Prostate gland (tissue), 2 donors: ENCODE measurements at regions not wholly inside any gene's neighbourhood (a gene's known extent, or its start where the extent isn't known, plus 50 kb on each side); places are given as distances from the start of the nearest gene placed in this dataset.

Source experiments
- DNase-seq: peaks from one replicate; pipeline ENCODE4 v3.0.0-alpha.2; 2019; ENCODE audit warnings: low spot score
- H3K27ac ChIP-seq, 2 donors: fragments of 200-600 bp; sonication (generic); 2 replicates each; pipeline ENCODE4 v1.5.1; 2017 to 2019
- H3K27me3 ChIP-seq: fragments of 200-600 bp; sonication (generic); replicated peaks from 2 replicates; pipeline ENCODE4 v1.5.1; 2019; ENCODE audit not compliant: insufficient read depth
- H3K36me3 ChIP-seq, 2 donors: fragments of 200-600 bp; sonication (generic); 1 replicate in 1 of 2; 2 replicates in 1 of 2; pipeline versions ENCODE4 v1.5.1 to v1.8.1; 2017 to 2019
- H3K4me1 ChIP-seq: fragments of 200-600 bp; sonication (generic); replicated peaks from 2 replicates; pipeline ENCODE4 v1.5.1; 2019
- H3K4me3 ChIP-seq, 2 donors: fragments of 200-600 bp; sonication (generic); 2 replicates each; pipeline ENCODE4 v1.5.1; 2017 to 2019
- H3K9me3 ChIP-seq: fragments of 200-600 bp; sonication (generic); 2 replicates; pipeline ENCODE4 v1.5.1; 2017
- POLR2A ChIP-seq: fragments of 450-650 bp; IDR thresholded peaks from one replicate; pipeline ENCODE4 v1.6.1; 2016; ENCODE audit warnings: antibody characterized with exemption, mild to moderate bottlenecking
- POLR2AphosphoS5 ChIP-seq: sonication (generic); formaldehyde crosslinking; IDR thresholded peaks from one replicate; pipeline ENCODE4 v1.6.1; 2017; ENCODE audit warnings: antibody characterized with exemption
- WGBS: methylation state at CpG from one replicate; pipeline ENCODE4 v1.1.5; 2018; 5-methylcytosine and 5-hydroxymethylcytosine counted together
- intact Hi-C: fragments of 100-400 bp; cut with DNase I; formaldehyde crosslinking; loops from one replicate; pipeline ENCODE4 v1.14.2; 2022
- TF ChIP-seq, protein P1 (sequence below), 4 experiments: fragments of 200-600 bp in 2 of 4; fragments of 450-650 bp in 2 of 4; sonication (generic) in 2 of 4; IDR thresholded peaks; 1 replicate in 3 of 4; 2 replicates in 1 of 4; pipeline ENCODE4 v1.5.1; 2016 to 2019; ENCODE audit warnings: antibody characterized with exemption in 4 of 4, mild to moderate bottlenecking in 2 of 4, moderate library complexity in 2 of 4

DNA sequence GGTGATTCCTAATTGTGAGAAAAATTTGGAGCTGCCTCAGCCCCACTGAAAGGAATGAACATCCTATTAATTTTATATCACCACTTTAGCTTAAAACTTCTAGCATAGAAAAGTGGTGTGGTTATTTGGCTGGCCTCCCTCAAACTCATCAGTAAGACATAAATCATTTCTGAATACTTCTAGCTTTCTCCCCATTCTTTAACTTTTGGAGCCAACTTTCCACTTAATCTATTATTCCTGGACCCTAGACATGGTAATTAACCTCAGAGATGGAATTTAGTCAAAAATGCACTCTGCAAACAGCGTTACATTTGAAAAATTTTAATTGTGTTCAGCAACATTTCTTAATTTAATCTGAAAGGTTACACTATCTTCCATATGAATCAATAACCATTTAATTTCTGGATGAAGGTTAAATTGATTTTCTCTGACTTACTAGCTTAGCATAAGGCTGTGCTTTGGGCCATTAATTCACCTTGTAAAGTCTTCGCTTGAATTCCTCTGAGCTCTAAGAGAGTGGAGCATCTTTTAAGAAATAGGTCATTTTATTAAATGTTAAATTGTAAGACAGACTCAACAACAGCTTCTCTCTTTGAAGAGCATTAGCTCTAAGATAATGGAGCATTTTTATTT lies 753.6 kb upstream of the STXBP6 start:
- no peak for DNase-seq
- H3K36me3 ChIP-seq: no peaks in the 10 kb centered on the region
- TF ChIP-seq, protein P1, sequence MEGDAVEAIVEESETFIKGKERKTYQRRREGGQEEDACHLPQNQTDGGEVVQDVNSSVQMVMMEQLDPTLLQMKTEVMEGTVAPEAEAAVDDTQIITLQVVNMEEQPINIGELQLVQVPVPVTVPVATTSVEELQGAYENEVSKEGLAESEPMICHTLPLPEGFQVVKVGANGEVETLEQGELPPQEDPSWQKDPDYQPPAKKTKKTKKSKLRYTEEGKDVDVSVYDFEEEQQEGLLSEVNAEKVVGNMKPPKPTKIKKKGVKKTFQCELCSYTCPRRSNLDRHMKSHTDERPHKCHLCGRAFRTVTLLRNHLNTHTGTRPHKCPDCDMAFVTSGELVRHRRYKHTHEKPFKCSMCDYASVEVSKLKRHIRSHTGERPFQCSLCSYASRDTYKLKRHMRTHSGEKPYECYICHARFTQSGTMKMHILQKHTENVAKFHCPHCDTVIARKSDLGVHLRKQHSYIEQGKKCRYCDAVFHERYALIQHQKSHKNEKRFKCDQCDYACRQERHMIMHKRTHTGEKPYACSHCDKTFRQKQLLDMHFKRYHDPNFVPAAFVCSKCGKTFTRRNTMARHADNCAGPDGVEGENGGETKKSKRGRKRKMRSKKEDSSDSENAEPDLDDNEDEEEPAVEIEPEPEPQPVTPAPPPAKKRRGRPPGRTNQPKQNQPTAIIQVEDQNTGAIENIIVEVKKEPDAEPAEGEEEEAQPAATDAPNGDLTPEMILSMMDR (IDR thresholded peaks at IDR 0.05): no peak
- TF ChIP-seq POLR2AphosphoS5: no peak
- no peak for TF ChIP-seq POLR2A
- no peaks in the 10 kb centered on the region for H3K27me3 ChIP-seq
- intact Hi-C loops: no loop called here
- H3K9me3 ChIP-seq: no peaks in the 10 kb centered on the region
- no peak overlapping the region for H3K27ac ChIP-seq
- no peak overlapping the region for H3K4me3 ChIP-seq
- H3K4me1 ChIP-seq: no peaks in the 10 kb centered on the region
- WGBS: 35% methylated on average over 2 of the region's 2 CpGs

DNA sequence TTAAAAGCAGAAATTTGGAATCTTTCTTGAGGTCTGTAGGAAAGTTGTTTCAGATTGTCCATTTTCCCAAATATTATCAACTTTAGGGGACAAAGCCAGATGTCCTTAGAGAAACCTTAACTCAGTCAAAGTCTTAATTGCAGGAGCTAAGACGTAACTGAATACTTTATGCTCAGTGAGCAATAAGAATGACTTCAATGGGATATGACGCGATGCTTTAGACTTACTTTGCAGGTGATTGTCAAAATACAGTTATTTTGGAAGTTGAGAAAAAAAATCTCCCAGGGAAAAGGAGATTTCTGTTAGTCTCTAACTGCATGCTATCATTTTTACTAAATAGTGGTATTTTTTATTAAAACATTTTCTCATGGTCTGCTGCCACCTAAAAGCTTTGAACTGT lies 750.9 kb upstream of the STXBP6 start:
- Histone ChIP-seq H3K27me3 (no peaks in the 10 kb centered on the region), H3K4me1 (no peaks in the 10 kb centered on the region), H3K27ac (no peak overlapping the region), H3K9me3 (no peaks in the 10 kb centered on the region), H3K36me3 (no peaks in the 10 kb centered on the region), H3K4me3 (no peak overlapping the region)
- no peak for DNase-seq
- TF ChIP-seq POLR2A (no peak), POLR2AphosphoS5 (no peak)
- TF ChIP-seq, protein P1 (IDR thresholded peaks at IDR 0.05): no peak
- WGBS: 71% methylated on average over 3 of the region's 3 CpGs
- intact Hi-C loops: no loop called here

DNA sequence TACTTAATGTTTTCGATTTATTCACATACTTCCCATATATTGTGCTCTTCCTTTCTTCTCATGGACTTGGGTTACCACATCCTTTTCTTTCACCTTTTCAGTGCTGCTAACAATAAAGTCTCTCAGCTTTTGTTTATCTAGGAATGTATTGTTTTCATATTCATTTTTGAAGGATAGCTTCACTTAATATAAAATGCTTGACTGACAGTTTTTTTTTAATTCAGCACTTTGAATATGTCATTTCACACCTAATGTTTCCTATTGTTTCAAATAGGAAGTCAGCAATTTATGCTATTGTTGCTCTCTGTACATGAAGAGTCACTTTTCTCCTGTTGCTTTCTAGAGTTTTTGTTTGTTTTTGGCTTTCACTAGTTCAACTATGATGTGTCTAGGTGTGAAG lies 738.3 kb upstream of the STXBP6 start:
- no peak overlapping the region for H3K27ac ChIP-seq
- no peaks in the 10 kb centered on the region for H3K36me3 ChIP-seq
- DNase-seq: no peak
- TF ChIP-seq, protein P1 (IDR thresholded peaks at IDR 0.05): no peak
- no peak for TF ChIP-seq POLR2AphosphoS5
- no peak for TF ChIP-seq POLR2A
- no peaks in the 10 kb centered on the region for H3K9me3 ChIP-seq
- H3K27me3 ChIP-seq: no peaks in the 10 kb centered on the region
- H3K4me1 ChIP-seq: no peaks in the 10 kb centered on the region
- H3K4me3 ChIP-seq: no peak overlapping the region
- WGBS: 94% methylated on average over 1 of the region's 1 CpG
- intact Hi-C loops: no loop called here

DNA sequence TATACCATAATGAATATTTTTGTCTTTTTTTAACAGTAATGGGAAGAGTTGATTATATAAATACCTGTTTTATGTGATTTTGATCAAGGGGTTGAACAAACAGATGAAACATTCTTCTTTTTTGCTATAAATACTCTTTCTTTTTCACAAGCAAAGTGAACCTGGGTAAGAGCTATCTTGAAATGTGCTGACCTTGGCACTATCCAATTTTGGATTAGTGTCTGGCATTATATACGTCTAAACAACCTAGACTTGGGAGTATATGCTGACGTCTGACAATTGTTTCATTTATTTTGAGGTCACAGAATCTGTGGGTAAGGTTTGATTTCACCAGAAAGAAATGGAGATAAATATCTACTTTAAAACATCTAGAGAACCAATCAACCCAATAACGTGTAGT lies 716.0 kb upstream of the STXBP6 start:
- Histone ChIP-seq H3K36me3 (no peaks in the 10 kb centered on the region), H3K4me1 (no peaks in the 10 kb centered on the region), H3K9me3 (no peaks in the 10 kb centered on the region), H3K27ac (no peak overlapping the region), H3K27me3 (no peaks in the 10 kb centered on the region), H3K4me3 (no peak overlapping the region)
- TF ChIP-seq, protein P1 (IDR thresholded peaks at IDR 0.05): no peak
- no peak for TF ChIP-seq POLR2AphosphoS5
- TF ChIP-seq POLR2A: no peak
- 80% methylated on average over 3 of the region's 3 CpGs for WGBS
- intact Hi-C loops: no loop called here
- no peak for DNase-seq

- no peak overlapping the region for H3K27ac ChIP-seq
- H3K36me3 ChIP-seq: no peaks in the 10 kb centered on the region
- TF ChIP-seq POLR2A (no peak), POLR2AphosphoS5 (no peak)
- TF ChIP-seq, protein P1 (IDR thresholded peaks at IDR 0.05): no peak
- no peak for DNase-seq
- intact Hi-C loops: no loop called here
- H3K4me1 ChIP-seq: no peaks in the 10 kb centered on the region
- no peaks in the 10 kb centered on the region for H3K27me3 ChIP-seq
- H3K4me3 ChIP-seq: no peak overlapping the region
- H3K9me3 ChIP-seq: no peaks in the 10 kb centered on the region
- 68% methylated on average over 9 of the region's 9 CpGs for WGBS
Observed at GRCh38 chr14:25759920-25760655, 710.1 kb upstream of the STXBP6 start.
